ENCODE measurements at regions not wholly inside any gene's neighbourhood (a gene's known extent, or its start where the extent isn't known, plus 50 kb on each side); places are given as distances from the start of the nearest gene placed in this dataset.

DNA sequence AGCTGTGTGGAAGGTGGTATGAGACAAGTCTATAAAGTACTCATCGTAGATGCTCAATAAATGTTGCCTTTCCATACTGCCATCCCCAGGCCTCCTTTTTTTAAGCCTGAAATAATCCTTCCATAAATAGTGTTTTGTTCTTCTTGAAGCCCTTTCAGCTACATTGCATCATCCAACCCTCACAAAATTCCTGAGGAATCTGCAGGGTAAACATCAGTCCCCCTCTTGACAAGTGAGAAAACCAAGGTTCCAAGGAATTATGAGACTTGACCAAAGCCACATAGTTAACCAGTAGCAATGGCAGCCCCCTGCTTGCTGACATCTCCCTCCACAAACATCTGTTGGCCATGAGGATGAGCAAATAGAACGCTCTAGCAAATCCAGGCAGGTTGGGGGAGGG, 89.7 kb upstream of the CCL1 start (continued):
- no peak for TF ChIP-seq SRSF7 (optimal IDR thresholded peaks at IDR 0.05; ENCODE audit: low read depth, low read length)
- TF ChIP-seq, protein P1, sequence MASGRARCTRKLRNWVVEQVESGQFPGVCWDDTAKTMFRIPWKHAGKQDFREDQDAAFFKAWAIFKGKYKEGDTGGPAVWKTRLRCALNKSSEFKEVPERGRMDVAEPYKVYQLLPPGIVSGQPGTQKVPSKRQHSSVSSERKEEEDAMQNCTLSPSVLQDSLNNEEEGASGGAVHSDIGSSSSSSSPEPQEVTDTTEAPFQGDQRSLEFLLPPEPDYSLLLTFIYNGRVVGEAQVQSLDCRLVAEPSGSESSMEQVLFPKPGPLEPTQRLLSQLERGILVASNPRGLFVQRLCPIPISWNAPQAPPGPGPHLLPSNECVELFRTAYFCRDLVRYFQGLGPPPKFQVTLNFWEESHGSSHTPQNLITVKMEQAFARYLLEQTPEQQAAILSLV (tag; IDR thresholded peaks at IDR 0.05) = peak; percentile 65; the same call in 1 of the 2 replicates
- TF ChIP-seq TARDBP (IDR thresholded peaks at IDR 0.05) = no peak
- no peak for TF ChIP-seq ADNP (tag; IDR thresholded peaks at IDR 0.05)
- peak; percentile 81 for TF ChIP-seq ZSCAN32 (CRISPR knock-in tag; IDR thresholded peaks at IDR 0.05)
- no peak for TF ChIP-seq NFIX (CRISPR knock-in tag; IDR thresholded peaks at IDR 0.05; ENCODE audit: low read depth)
- TF ChIP-seq ELF2 (CRISPR knock-in tag; IDR thresholded peaks at IDR 0.05) = no peak
- TF ChIP-seq, protein P2, sequence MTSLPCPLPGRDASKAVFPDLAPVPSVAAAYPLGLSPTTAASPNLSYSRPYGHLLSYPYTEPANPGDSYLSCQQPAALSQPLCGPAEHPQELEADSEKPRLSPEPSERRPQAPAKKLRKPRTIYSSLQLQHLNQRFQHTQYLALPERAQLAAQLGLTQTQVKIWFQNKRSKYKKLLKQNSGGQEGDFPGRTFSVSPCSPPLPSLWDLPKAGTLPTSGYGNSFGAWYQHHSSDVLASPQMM (CRISPR knock-in tag; IDR thresholded peaks at IDR 0.05) = no peak
- no peak for TF ChIP-seq ZNF76 (CRISPR knock-in tag; IDR thresholded peaks at IDR 0.05; ENCODE audit: borderline replicate concordance)
- no peak for TF ChIP-seq CHCHD3 (CRISPR knock-in tag; IDR thresholded peaks at IDR 0.05)
- TF ChIP-seq SMC3 (conservative IDR thresholded peaks at IDR 0.05; ENCODE audit: insufficient read depth, low read depth, low read length) = no peak
- TF ChIP-seq, protein P3, sequence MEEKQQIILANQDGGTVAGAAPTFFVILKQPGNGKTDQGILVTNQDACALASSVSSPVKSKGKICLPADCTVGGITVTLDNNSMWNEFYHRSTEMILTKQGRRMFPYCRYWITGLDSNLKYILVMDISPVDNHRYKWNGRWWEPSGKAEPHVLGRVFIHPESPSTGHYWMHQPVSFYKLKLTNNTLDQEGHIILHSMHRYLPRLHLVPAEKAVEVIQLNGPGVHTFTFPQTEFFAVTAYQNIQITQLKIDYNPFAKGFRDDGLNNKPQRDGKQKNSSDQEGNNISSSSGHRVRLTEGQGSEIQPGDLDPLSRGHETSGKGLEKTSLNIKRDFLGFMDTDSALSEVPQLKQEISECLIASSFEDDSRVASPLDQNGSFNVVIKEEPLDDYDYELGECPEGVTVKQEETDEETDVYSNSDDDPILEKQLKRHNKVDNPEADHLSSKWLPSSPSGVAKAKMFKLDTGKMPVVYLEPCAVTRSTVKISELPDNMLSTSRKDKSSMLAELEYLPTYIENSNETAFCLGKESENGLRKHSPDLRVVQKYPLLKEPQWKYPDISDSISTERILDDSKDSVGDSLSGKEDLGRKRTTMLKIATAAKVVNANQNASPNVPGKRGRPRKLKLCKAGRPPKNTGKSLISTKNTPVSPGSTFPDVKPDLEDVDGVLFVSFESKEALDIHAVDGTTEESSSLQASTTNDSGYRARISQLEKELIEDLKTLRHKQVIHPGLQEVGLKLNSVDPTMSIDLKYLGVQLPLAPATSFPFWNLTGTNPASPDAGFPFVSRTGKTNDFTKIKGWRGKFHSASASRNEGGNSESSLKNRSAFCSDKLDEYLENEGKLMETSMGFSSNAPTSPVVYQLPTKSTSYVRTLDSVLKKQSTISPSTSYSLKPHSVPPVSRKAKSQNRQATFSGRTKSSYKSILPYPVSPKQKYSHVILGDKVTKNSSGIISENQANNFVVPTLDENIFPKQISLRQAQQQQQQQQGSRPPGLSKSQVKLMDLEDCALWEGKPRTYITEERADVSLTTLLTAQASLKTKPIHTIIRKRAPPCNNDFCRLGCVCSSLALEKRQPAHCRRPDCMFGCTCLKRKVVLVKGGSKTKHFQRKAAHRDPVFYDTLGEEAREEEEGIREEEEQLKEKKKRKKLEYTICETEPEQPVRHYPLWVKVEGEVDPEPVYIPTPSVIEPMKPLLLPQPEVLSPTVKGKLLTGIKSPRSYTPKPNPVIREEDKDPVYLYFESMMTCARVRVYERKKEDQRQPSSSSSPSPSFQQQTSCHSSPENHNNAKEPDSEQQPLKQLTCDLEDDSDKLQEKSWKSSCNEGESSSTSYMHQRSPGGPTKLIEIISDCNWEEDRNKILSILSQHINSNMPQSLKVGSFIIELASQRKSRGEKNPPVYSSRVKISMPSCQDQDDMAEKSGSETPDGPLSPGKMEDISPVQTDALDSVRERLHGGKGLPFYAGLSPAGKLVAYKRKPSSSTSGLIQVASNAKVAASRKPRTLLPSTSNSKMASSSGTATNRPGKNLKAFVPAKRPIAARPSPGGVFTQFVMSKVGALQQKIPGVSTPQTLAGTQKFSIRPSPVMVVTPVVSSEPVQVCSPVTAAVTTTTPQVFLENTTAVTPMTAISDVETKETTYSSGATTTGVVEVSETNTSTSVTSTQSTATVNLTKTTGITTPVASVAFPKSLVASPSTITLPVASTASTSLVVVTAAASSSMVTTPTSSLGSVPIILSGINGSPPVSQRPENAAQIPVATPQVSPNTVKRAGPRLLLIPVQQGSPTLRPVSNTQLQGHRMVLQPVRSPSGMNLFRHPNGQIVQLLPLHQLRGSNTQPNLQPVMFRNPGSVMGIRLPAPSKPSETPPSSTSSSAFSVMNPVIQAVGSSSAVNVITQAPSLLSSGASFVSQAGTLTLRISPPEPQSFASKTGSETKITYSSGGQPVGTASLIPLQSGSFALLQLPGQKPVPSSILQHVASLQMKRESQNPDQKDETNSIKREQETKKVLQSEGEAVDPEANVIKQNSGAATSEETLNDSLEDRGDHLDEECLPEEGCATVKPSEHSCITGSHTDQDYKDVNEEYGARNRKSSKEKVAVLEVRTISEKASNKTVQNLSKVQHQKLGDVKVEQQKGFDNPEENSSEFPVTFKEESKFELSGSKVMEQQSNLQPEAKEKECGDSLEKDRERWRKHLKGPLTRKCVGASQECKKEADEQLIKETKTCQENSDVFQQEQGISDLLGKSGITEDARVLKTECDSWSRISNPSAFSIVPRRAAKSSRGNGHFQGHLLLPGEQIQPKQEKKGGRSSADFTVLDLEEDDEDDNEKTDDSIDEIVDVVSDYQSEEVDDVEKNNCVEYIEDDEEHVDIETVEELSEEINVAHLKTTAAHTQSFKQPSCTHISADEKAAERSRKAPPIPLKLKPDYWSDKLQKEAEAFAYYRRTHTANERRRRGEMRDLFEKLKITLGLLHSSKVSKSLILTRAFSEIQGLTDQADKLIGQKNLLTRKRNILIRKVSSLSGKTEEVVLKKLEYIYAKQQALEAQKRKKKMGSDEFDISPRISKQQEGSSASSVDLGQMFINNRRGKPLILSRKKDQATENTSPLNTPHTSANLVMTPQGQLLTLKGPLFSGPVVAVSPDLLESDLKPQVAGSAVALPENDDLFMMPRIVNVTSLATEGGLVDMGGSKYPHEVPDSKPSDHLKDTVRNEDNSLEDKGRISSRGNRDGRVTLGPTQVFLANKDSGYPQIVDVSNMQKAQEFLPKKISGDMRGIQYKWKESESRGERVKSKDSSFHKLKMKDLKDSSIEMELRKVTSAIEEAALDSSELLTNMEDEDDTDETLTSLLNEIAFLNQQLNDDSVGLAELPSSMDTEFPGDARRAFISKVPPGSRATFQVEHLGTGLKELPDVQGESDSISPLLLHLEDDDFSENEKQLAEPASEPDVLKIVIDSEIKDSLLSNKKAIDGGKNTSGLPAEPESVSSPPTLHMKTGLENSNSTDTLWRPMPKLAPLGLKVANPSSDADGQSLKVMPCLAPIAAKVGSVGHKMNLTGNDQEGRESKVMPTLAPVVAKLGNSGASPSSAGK (IDR thresholded peaks at IDR 0.05) = peak; percentile 50
- peak; percentile 58; the same call in 1 of the 2 replicates for TF ChIP-seq JUND (IDR thresholded peaks at IDR 0.05; ENCODE audit: borderline replicate concordance, low read depth, low read length)
- TF ChIP-seq JUND (tag; IDR thresholded peaks at IDR 0.05; ENCODE audit: borderline replicate concordance, low read depth, low read length) = no peak
- no peak for TF ChIP-seq HLTF (IDR thresholded peaks at IDR 0.05)
- no peak for TF ChIP-seq CBFA2T2 (conservative IDR thresholded peaks at IDR 0.05)
- TF ChIP-seq SREBF2 (CRISPR knock-in tag; IDR thresholded peaks at IDR 0.05) = no peak
- no peak for TF ChIP-seq EZH2 (IDR thresholded peaks at IDR 0.05; ENCODE audit: borderline replicate concordance, low read depth, low read length)
- no peak for TF ChIP-seq HNRNPUL1 (IDR thresholded peaks at IDR 0.05; ENCODE audit: low read length)
